ENCODE measurements at regions not wholly inside any gene's neighbourhood (a gene's known extent, or its start where the extent isn't known, plus 50 kb on each side); places are given as distances from the start of the nearest gene placed in this dataset.

GRCh38 chr18:40676668-40677067 lies 1278.4 kb upstream of the PIK3C3 start:
- no peak overlapping the region for H3K4me3 ChIP-seq (ENCODE audit: low read depth, low read length)
- H3K36me3 ChIP-seq (ENCODE audit: control insufficient read depth, insufficient read depth, low read length), result no peaks in the 10 kb centered on the region
- no peak for TF ChIP-seq CTCF (IDR thresholded peaks at IDR 0.05; ENCODE audit: insufficient read depth, low read length, poor library complexity, severe bottlenecking)
- H3K27me3 ChIP-seq (ENCODE audit: control insufficient read depth, insufficient read depth, low read length), result no peaks in the 10 kb centered on the region
- DNase-seq (ENCODE audit: low read depth), result no peak

- H3K36me3 ChIP-seq (ENCODE audit: control insufficient read depth, insufficient read depth, low read length), result no peaks in the 10 kb centered on the region
- H3K27me3 ChIP-seq (ENCODE audit: control insufficient read depth, insufficient read depth, low read length), result no peaks in the 10 kb centered on the region
- TF ChIP-seq CTCF (IDR thresholded peaks at IDR 0.05; ENCODE audit: insufficient read depth, low read length, poor library complexity, severe bottlenecking), result no peak
- DNase-seq (ENCODE audit: low read depth), result no peak
- no peak overlapping the region for H3K4me3 ChIP-seq (ENCODE audit: low read depth, low read length)
Measured at GRCh38 chr18:40673150-40673549, 1281.9 kb upstream of the PIK3C3 start.

GRCh38 chr18:40672590-40672989 lies 1282.4 kb upstream of the PIK3C3 start:
- no peak for DNase-seq (ENCODE audit: low read depth)
- Histone ChIP-seq H3K4me3 (ENCODE audit: low read depth, low read length) (no peak overlapping the region), H3K27me3 (ENCODE audit: control insufficient read depth, insufficient read depth, low read length) (no peaks in the 10 kb centered on the region), H3K36me3 (ENCODE audit: control insufficient read depth, insufficient read depth, low read length) (no peaks in the 10 kb centered on the region)
- no peak for TF ChIP-seq CTCF (IDR thresholded peaks at IDR 0.05; ENCODE audit: insufficient read depth, low read length, poor library complexity, severe bottlenecking)

GRCh38 chr18:40670668-40671375 lies 1284.2 kb upstream of the PIK3C3 start:
- Histone ChIP-seq H3K4me3 (ENCODE audit: low read depth, low read length) (no peak overlapping the region), H3K27me3 (ENCODE audit: control insufficient read depth, insufficient read depth, low read length) (no peaks in the 10 kb centered on the region), H3K36me3 (ENCODE audit: control insufficient read depth, insufficient read depth, low read length) (no peaks in the 10 kb centered on the region)
- no peak for TF ChIP-seq CTCF (IDR thresholded peaks at IDR 0.05; ENCODE audit: insufficient read depth, low read length, poor library complexity, severe bottlenecking)
- no peak for DNase-seq (ENCODE audit: low read depth)

- no peak for DNase-seq (ENCODE audit: low read depth)
- no peak for TF ChIP-seq CTCF (IDR thresholded peaks at IDR 0.05; ENCODE audit: insufficient read depth, low read length, poor library complexity, severe bottlenecking)
Measured at GRCh38 chr18:40662898-40663437, 1292.1 kb upstream of the PIK3C3 start.

GRCh38 chr18:40653682-40654081 lies 1301.4 kb upstream of the PIK3C3 start:
- Histone ChIP-seq H3K4me3 (ENCODE audit: low read depth, low read length) (no peak overlapping the region), H3K27me3 (ENCODE audit: control insufficient read depth, insufficient read depth, low read length) (no peaks in the 10 kb centered on the region), H3K36me3 (ENCODE audit: control insufficient read depth, insufficient read depth, low read length) (no peaks in the 10 kb centered on the region)
- TF ChIP-seq CTCF (IDR thresholded peaks at IDR 0.05; ENCODE audit: insufficient read depth, low read length, poor library complexity, severe bottlenecking), result no peak
- no peak for DNase-seq (ENCODE audit: low read depth)

More at GRCh38 chr18:40662898-40663437, 1292.1 kb upstream of the PIK3C3 start:
- Histone ChIP-seq H3K36me3 (ENCODE audit: control insufficient read depth, insufficient read depth, low read length) (no peaks in the 10 kb centered on the region), H3K4me3 (ENCODE audit: low read depth, low read length) (no peak overlapping the region), H3K27me3 (ENCODE audit: control insufficient read depth, insufficient read depth, low read length) (no peaks in the 10 kb centered on the region)

Data from kidney epithelial cell (primary cell).